ENCODE measurements at regions not wholly inside any gene's neighbourhood (a gene's known extent, or its start where the extent isn't known, plus 50 kb on each side); places are given as distances from the start of the nearest gene placed in this dataset.

- TF ChIP-seq, protein P1, sequence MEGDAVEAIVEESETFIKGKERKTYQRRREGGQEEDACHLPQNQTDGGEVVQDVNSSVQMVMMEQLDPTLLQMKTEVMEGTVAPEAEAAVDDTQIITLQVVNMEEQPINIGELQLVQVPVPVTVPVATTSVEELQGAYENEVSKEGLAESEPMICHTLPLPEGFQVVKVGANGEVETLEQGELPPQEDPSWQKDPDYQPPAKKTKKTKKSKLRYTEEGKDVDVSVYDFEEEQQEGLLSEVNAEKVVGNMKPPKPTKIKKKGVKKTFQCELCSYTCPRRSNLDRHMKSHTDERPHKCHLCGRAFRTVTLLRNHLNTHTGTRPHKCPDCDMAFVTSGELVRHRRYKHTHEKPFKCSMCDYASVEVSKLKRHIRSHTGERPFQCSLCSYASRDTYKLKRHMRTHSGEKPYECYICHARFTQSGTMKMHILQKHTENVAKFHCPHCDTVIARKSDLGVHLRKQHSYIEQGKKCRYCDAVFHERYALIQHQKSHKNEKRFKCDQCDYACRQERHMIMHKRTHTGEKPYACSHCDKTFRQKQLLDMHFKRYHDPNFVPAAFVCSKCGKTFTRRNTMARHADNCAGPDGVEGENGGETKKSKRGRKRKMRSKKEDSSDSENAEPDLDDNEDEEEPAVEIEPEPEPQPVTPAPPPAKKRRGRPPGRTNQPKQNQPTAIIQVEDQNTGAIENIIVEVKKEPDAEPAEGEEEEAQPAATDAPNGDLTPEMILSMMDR (IDR thresholded peaks at IDR 0.05): no peak
- TF ChIP-seq POLR2AphosphoS5 (IDR thresholded peaks at IDR 0.05): no peak
Observed at GRCh38 chr10:21279217-21279575, 246.3 kb downstream of the SKIDA1 start.
